IMR-90 (cell line): ENCODE measurements at regions not wholly inside any gene's neighbourhood (a gene's known extent, or its start where the extent isn't known, plus 50 kb on each side); places are given as distances from the start of the nearest gene placed in this dataset.

Experiments used
- BHLHE40 ChIP-seq: fragments of 150-350 bp; IDR thresholded peaks from 2 replicates; pipeline ENCODE4 v1.6.1; 2016; ENCODE audit warnings: mild to moderate bottlenecking, low read depth, low read length
- CEBPB ChIP-seq: IDR thresholded peaks from 2 replicates; pipeline ENCODE4 v1.6.1; 2012; ENCODE audit warnings: low read depth, low read length, improper control_type of control experiment
- FOS ChIP-seq: fragments of 150-350 bp; IDR thresholded peaks from 2 replicates; pipeline ENCODE4 v1.6.1; 2016; ENCODE audit warnings: low read depth, low read length
- MXI1 ChIP-seq: IDR thresholded peaks from 2 replicates; pipeline ENCODE4 v1.6.1; 2012; ENCODE audit warnings: low read depth, mild to moderate bottlenecking, low read length, moderate library complexity, borderline replicate concordance
- NFE2L2 ChIP-seq: fragments of 150-350 bp; IDR thresholded peaks from 2 replicates; pipeline ENCODE4 v1.6.1; 2016; ENCODE audit warnings: low read depth, mild to moderate bottlenecking, low read length
- POLR2A ChIP-seq: IDR thresholded peaks from 2 replicates; pipeline ENCODE4 v1.6.1; 2012; ENCODE audit warnings: mild to moderate bottlenecking, low read depth, low read length
- RCOR1 ChIP-seq: IDR thresholded peaks from 2 replicates; pipeline ENCODE4 v1.6.1; 2012; ENCODE audit warnings: mild to moderate bottlenecking, low read length, improper control_type of control experiment; ENCODE audit not compliant: insufficient replicate concordance
- SMC3 ChIP-seq: fragments of 150-350 bp; IDR thresholded peaks from 2 replicates; pipeline ENCODE4 v1.6.1; 2016; ENCODE audit warnings: low read depth, mild to moderate bottlenecking, antibody characterized with exemption, low read length, moderate library complexity
- TF ChIP-seq, protein P1 (sequence below): conservative IDR thresholded peaks from 2 replicates; pipeline ENCODE4 v1.5.1; 2012; ENCODE audit warnings: mild to moderate bottlenecking, low read depth, low read length, improper control_type of control experiment
- TF ChIP-seq, protein P2 (sequence below): fragments of 150-350 bp; IDR thresholded peaks from 2 replicates; pipeline ENCODE4 v1.6.1; 2016; ENCODE audit warnings: low read depth, mild to moderate bottlenecking, low read length, moderate library complexity, borderline replicate concordance
- TF ChIP-seq, protein P3 (sequence below): fragments of 150-350 bp; IDR thresholded peaks from 2 replicates; pipeline ENCODE4 v1.6.1; 2017; ENCODE audit warnings: mild to moderate bottlenecking, antibody characterized with exemption, low read length, low read depth

DNA sequence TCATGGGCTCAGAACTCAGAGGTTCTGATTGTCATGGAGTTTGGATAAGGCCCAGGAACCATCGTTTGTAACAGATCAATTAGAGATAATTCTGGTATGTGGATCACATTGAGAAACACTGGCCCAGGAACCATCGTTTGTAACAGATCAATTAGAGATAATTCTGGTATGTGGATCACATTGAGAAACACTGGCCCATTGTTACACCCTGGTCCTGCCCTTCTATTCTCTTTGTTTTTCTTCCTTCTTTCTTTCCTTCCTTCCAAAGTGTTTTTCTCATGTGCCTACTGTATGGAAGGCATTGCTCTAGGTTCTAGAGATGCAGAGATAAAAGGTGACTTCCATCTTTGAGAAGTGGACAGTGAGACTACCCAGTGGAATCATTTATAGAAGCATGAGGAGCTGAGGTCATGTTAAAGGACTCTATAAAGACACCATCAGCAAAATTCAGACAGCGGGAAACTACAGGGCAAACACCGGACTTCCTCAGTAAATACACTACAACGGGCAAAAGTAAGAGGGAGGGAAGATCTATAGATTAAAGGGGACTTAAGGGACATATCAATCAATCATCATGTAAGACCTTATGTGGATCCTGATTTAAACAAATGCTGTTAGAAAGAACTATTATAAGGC is 153.8 kb downstream of the UNC5CL start:
- TF ChIP-seq CEBPB (no peak), RCOR1 (no peak), FOS (no peak), SMC3 (no peak), NFE2L2 (no peak), MXI1 (no peak), POLR2A (no peak), BHLHE40 (no peak)
- TF ChIP-seq, protein P1, sequence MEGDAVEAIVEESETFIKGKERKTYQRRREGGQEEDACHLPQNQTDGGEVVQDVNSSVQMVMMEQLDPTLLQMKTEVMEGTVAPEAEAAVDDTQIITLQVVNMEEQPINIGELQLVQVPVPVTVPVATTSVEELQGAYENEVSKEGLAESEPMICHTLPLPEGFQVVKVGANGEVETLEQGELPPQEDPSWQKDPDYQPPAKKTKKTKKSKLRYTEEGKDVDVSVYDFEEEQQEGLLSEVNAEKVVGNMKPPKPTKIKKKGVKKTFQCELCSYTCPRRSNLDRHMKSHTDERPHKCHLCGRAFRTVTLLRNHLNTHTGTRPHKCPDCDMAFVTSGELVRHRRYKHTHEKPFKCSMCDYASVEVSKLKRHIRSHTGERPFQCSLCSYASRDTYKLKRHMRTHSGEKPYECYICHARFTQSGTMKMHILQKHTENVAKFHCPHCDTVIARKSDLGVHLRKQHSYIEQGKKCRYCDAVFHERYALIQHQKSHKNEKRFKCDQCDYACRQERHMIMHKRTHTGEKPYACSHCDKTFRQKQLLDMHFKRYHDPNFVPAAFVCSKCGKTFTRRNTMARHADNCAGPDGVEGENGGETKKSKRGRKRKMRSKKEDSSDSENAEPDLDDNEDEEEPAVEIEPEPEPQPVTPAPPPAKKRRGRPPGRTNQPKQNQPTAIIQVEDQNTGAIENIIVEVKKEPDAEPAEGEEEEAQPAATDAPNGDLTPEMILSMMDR: no peak
- TF ChIP-seq, protein P2, sequence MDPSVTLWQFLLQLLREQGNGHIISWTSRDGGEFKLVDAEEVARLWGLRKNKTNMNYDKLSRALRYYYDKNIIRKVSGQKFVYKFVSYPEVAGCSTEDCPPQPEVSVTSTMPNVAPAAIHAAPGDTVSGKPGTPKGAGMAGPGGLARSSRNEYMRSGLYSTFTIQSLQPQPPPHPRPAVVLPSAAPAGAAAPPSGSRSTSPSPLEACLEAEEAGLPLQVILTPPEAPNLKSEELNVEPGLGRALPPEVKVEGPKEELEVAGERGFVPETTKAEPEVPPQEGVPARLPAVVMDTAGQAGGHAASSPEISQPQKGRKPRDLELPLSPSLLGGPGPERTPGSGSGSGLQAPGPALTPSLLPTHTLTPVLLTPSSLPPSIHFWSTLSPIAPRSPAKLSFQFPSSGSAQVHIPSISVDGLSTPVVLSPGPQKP: no peak
- TF ChIP-seq, protein P3, sequence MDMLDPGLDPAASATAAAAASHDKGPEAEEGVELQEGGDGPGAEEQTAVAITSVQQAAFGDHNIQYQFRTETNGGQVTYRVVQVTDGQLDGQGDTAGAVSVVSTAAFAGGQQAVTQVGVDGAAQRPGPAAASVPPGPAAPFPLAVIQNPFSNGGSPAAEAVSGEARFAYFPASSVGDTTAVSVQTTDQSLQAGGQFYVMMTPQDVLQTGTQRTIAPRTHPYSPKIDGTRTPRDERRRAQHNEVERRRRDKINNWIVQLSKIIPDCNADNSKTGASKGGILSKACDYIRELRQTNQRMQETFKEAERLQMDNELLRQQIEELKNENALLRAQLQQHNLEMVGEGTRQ: no peak
